Tibial nerve (tissue), 4 donors: ENCODE measurements at regions not wholly inside any gene's neighbourhood (a gene's known extent, or its start where the extent isn't known, plus 50 kb on each side); places are given as distances from the start of the nearest gene placed in this dataset.

Experiments used
- CTCF ChIP-seq, 5 experiments: fragments of 200-600 bp in 3 of 5; fragments of 450-650 bp in 2 of 5; sonication (generic) in 3 of 5; IDR thresholded peaks; one replicate each; pipeline ENCODE4 v1.5.1; 2016 to 2019; ENCODE audit warnings: antibody characterized with exemption in 5 of 5, mild to moderate bottlenecking in 3 of 5, moderate library complexity in 2 of 5
- EP300 ChIP-seq, 2 donors: sonication (generic); formaldehyde crosslinking; IDR thresholded peaks; one replicate each; pipeline ENCODE4 v1.6.1; 2017; ENCODE audit warnings: antibody characterized with exemption in 2 of 2, mild to moderate bottlenecking in 1 of 2
- POLR2A ChIP-seq, 2 donors: fragments of 450-650 bp; IDR thresholded peaks; one replicate each; pipeline ENCODE4 v1.6.1; 2017; ENCODE audit warnings: antibody characterized with exemption in 2 of 2, mild to moderate bottlenecking in 2 of 2, moderate library complexity in 2 of 2

GRCh38 chr4:186805020-186805820 is 81.6 kb upstream of the FAT1 start:
- TF ChIP-seq POLR2A (IDR thresholded peaks at IDR 0.05), result no peak
- TF ChIP-seq EP300 (IDR thresholded peaks at IDR 0.05), result no peak
- TF ChIP-seq CTCF (IDR thresholded peaks at IDR 0.05), result no peak
